NCI-H128 (cell line): ENCODE measurements at regions not wholly inside any gene's neighbourhood (a gene's known extent, or its start where the extent isn't known, plus 50 kb on each side); places are given as distances from the start of the nearest gene placed in this dataset.

ENCODE experiments used
- DNase-seq: peaks from one replicate; lab custom pipeline; 2025; ENCODE audit not compliant: unreplicated experiment; lab: John Stamatoyannopoulos, UW

DNA sequence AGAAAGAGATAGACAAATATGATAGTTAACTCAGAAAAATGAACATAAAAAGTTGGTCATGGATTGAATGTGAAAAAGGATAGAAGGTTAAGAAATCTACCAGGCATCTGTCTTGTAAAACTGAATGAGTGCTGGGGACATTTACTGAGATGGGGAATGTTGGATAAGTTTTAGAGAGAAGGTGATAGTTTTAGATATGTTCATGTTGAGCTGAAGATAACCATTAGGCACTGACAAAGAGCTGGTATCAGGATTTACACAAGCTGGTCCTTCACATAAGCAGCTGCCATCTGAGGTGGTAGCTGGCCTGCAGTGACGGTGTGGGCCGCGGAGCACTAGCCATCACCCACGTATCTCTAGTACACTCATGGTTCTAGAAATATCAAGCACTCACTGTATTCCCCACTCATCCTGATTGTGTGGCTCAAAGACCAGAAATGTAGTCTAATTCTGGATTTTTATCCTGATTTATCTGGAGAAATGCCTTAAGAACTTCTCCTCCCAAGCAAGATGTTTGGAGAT is 194.4 kb upstream of the KCNJ16 start:
- no peak for DNase-seq

DNA sequence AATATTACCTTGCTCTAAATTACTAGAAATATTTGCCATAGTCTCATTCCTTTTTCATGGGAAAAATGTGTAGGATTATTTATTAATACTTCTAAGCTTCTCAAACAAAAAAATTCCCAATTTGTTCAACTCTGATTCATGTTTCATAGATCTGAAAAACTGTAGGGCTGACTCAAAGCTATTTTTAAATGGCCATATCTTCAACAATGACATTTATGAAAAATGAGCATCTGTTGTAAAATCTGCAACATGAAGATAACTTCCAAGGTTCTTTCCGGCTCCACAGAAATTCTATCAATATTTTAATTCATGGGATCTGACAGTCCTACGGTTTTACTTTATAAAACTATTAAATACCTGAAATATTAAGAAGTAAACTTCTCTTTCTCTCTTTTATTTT is 192.7 kb upstream of the KCNJ16 start:
- DNase-seq, result no peak

DNA sequence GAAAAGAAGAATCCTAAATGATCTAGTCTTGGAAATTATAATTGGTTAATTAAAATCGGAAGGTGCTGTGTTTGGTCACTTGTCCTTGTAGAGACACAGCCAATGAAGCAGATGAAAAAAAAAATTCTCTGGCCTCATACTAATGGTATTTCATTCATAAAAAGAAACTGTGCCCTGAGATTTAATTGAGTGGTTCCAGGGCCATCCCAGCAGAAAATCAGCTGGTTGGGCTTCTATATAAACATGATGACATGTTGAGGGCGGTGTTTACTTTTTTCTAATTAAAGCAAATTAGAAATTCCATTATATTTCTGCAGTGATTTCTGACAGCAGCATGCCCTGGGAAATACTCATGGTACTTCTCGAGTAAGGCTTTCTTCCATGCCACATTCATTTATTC is 191.9 kb upstream of the KCNJ16 start:
- DNase-seq, result no peak

DNA sequence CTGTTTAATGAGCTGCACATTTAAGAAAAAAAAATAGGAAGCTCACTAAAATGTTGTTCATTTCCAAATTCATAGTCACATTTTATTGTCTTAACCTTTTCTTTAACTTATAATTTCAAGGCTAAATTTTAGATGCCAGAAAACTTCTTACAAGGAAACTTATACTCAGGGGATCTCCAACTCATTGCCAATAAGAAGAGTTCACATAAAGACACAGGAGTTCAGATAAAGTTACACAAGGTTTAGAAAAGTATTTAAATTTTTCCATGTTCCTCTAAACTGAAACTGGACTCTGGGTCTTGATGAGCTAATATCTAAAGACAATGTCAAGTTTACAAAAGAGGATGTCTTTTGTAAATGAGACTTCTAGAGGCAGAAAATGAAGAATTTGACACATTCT is 190.7 kb upstream of the KCNJ16 start:
- no peak for DNase-seq

DNA sequence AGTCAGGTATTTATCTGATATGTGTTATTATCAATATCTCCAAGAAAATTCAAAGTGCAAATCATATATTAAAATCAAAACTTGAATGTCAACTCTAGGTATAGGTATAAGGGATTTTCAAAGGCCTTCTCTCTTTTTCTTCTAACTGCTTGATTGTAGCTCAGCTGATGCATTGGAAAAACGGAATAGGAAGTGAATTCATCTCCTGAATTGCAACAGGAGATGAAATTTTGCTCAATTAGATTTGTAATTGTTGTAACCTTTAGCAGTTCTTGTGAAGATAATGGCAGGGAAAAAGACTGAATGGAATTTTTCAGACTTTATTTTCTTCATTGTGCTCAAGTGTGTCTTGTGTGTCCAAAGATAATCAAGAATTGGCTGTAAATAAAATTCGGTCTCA is 190.2 kb upstream of the KCNJ16 start:
- no peak for DNase-seq

DNA sequence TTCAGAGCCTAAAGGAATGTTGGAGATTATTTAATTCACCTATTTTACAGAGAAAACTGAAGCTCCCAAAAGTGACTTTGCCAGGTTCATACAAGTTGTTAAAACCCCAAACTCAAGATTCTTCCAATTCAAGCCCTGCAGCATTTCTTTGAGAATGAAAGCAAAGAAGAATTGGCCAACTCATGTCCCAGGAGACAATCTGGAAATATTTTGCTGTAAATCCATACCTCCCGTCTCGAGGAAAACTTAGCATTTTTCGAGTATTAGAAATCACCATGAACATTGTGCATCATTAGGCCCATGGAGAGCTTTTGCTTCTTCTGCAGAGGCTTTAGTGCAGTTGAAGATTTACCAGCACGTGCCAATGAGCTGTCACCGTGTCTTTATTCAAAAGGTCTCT is 176.4 kb upstream of the KCNJ16 start:
- no peak for DNase-seq

DNA sequence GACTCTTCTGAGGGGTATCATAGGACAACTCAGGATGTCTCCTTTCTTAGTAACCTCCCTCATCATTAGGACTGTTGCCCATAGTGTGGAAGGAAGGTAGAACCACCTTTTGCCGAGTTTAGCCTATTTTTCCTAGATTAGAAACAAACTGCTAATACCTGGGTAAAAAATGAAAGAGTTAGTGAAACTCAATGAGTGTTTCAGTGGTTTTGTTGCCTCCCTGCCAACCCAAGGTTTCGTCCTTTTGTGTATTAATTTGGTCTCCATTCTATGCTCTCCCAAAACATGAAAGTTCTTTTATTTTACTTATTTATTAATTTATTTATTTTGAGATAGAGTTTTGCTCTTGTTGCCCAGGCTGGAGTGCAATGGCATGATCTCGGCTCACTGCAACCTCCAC is 174.9 kb upstream of the KCNJ16 start:
- no peak for DNase-seq

DNA sequence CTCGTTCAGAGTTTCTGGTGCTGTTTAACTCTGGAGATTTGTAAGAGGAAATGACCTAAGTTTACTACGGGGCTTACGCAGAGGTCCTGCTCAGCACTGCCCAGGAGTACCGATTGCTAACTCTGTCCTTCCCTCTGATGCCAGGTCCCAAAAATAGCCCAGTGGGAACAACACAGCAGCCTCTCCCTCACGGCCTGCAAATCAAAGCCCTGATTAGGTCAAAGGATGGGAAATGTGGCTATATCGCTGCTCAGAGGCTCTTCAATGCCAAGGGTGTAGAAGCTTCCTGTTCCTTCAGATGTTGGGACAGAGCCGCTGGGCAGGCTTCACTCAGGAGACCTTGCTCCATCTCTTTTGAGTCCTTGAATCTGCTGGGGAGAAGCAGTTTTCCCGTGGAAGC is 174.2 kb upstream of the KCNJ16 start:
- DNase-seq, result no peak

DNA sequence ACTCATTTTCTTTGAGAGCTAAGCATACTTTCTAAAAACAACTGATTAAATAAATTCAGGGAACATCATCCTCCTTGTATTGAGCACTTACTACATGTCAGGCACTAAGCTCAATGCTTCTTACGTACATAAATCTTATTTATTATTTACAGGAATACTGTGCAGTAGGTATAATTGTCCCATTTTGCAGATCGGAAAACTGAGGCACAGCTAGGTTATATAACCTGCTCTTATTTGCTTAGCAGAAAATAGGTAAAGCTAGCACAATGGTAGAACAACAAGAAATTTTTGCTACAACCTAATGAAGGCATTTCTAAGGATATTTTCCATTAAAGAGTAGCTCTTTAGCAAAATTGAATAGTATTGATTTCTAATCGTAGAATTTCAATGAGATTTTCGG is 168.7 kb upstream of the KCNJ16 start:
- DNase-seq, result no peak

DNA sequence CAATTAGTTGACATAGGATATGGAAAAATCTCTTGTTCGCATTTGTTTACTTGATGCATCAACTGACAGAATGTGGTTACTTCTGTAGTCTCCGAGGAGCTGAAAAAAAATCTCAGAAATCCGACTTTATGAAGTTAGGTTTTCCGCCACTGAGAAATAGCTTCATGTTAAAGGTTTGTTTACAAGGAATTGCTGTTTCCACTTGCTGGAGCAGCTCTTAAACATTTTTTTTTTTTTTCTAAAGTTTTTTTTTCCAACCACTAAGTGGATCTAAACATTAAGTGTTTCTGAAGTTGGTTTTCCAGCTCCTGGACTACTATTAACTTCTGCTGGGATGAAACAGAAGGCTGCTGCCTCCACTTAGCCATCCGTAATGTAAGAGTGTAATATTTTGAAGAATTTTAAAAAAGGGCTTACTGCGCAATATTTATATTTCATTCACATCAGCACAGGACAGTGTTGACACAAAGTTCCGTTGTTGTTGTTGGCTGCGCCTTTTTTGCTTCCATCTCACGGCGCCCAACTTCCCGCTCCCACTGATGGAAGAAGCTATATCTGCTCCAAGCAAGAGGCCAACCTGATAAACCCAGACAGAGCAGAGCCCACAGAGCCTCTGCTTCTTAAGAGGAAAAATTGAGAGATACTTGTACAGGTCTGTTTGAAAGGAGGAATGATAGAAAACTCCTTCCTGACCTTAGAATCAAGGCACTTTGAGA is 167.7 kb upstream of the KCNJ16 start:
- DNase-seq, result no peak

DNA sequence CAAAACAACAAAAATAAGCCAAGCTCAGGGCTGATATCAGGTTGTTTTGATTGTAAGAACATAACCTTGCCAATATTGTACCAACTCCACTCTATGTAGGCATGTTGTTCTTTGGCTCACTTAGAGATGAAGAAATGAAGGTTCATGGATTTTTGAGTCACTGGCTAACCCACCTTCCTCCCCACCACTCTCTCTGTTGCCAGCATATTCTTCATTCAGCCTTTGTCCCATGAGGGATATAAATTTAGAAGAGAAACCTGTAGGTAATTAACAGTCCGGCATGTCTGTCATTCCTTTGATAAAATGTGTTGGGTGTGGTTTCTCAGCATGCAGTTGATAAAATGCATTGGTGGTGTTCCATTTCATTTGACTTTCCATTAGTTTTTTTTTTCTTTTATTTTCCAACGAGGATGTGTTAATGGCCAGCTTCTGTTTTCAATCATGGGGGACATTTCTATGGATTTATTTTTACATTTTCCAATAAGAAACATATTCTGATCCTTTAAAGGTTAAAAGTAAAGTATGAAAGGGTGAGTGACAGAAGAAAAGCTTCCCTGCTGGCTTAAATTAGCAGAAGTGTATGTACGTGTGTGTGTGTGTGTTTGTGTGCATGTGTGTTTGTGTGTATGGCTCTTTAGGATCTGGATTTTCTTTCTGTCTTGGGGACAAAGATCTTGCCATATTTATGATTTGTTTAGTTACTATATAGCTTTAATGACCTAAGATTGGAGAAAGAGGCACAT is 166.2 kb upstream of the KCNJ16 start:
- no peak for DNase-seq

DNA sequence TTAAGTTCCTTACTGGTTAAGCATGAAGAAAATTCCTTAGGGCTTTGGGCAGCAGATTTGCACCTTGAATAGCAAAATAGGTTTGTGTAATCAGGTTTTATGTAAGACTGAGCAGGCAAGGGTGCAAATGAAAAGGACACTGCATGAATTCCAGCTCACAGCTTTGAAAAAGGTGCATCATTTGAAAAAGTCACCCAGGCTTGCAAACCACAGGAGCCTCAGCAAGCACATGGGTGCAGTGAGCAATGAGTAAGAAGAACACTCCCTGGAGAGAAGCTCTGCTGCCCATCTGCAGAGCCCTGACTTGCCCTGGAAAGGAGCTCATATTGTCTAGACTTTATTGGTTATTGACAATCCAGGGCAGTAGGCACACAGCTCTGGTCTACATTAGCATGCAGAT is 165.6 kb upstream of the KCNJ16 start:
- no peak for DNase-seq

DNA sequence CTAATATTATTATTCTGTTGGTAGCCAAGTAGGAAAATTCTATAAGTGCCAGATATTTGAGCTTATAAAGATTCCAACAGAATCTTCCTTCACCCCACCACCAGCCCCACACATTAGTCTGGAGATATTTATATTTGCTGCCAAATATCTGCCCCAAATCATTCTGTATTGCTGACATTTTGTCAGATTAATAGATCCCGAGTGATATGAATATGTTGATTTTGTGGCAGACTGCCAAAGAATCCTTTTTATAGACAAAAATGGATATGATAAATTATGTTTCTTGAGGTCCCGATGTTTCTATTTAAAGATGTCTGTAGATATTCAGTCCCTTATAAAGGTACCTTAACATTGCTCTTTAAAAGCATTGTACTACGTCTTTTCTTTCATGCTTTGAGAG is 162.2 kb upstream of the KCNJ16 start:
- DNase-seq, result no peak

DNA sequence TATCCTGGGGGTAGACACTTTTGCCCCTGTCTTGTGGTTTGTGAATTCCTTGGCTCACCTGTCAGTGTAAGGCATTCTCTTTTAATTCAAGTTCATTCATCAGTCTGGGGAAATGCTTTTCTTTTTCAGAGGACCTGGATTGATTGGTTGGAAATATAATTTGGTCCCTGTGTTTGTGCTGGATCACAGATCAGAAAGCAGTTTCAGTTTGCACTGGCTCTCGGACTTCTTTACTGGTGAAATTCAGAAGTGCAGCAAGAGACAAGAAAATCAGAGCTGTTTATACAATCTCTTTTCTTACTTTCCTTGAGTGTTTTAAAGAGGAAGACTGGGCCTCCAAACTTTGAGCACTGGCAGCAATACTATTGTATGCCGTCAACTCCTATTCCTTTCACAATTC is 161.8 kb upstream of the KCNJ16 start:
- no peak for DNase-seq

DNA sequence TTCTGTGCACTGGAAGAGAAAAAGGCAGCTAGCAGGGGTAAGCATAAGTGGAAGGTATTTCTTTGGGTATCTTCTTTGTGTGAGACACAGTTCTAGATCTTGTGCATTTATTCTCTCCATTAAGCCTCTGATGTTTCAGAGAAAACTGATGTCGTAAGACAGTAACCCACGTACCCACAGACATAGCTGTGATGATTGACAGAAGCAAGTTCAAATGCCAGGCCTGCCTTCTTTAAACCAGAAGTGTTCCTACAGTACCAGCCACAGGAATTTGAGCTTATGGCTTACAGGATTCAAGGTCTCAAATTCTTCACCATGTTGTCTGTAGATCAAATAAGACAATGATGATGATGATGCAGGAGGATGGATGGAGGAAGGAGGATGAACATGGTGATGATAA is 161.4 kb upstream of the KCNJ16 start:
- no peak for DNase-seq

DNA sequence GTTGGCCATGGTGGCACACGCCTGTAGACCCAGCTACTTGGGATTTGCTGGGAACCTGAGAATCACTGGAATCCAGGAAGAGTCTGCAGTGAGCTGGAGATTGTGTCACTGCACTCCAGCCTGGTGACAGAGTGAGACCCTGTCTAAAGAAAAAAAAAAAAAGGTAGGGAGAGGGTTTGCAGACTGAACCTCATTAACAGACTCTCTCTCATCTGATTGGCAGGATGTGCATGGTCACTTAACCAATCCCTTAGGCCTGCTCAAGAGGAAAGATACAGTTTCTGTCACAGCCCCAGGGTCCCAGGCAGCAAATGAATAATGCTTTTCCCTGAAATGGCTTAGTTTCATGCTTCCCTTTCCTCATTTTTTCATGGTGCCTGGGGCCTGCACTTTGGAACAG is 160.5 kb upstream of the KCNJ16 start:
- no peak for DNase-seq

DNA sequence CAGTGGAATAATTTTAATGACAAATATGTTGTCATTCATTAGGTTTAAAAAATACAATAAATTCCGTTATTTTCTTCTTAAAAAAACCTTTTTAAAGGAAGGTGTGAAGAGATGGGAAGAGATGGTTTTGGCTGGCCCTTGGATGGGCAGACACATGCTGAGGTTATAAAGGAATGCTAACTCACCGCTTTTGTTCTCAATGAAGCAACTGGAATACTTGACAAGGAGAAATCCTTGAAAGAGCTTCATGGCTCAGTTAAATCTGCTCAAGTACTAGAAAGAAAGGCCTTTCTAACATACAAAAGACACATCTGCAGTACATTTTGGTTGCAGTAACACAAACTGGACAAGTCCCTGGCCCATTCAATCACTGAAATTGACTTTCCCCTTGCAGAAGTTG is 158.3 kb upstream of the KCNJ16 start:
- no peak for DNase-seq

DNA sequence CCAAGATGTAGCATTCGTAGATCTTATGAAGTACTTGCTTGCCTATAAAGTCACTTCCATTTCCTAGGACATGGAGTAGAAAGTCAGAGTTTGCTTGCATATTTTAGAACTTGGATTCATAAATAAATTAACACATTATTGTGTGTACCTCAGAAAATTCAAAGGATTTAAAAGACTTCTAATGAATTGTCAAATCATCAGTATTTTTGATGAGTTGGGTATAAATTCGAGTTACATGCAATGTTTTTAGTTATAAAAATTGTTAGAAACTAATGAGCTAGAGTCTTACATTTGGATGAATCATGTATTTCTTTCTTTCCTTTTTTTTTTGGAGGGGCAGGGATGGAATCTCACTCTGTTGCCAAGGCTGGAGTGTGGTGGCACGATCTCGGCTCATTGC is 156.9 kb upstream of the KCNJ16 start:
- no peak for DNase-seq

DNA sequence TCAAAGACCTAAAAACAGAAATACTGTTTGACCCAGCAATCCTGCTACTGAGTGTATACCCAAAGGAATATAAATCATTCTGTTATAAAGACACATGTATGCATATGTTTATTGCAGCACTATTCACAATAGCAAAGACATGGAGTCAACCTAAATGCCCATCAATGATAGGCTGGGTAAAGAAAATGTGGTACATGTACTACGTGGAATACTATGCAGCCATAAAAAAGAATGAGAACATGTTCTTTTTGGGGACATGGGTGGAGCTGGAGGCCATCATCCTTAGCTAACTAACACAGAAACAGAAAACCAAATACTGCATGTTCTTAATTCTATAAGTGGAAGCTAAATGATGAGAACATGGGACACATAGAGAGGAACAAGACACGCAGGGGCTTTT is 155.2 kb upstream of the KCNJ16 start:
- DNase-seq, result no peak

DNA sequence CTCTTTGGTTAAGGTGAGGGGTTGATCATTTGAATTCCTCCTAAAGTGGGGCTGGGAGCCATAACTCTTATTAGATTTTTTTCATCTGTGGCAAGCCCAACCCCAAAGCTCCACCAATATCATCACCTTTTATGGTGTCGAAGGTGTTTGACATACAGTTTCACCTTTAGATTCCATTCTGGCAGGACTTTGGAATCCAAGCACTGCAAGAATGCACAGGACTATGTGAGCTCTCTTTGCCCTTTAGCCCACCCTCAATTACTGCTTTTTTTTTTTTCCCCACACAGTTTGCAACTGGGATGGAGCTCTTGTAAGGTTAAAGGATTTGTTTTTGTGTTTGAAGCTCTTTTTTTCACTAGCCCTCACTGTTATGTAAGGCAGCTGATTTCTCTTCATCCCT is 154.0 kb upstream of the KCNJ16 start:
- no peak for DNase-seq

DNA sequence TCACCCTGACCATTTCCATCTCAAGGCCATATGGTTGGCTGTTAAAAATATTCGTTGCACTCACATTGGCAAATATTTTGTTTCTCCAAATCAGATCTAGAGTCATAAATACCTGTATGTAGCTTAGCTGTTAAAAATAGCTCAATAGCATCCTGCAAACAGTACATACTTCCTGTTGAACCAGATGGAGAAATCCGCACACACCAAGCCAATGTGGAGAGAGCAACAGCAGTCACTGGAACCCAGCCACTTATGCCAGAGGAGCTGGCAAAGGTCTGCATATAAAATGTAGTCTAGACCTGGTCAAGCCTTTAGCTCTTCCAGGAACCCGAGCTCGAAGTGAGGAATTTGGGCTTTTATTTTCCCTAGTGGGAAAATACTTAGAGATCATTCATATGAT is 146.4 kb upstream of the KCNJ16 start:
- no peak for DNase-seq

DNA sequence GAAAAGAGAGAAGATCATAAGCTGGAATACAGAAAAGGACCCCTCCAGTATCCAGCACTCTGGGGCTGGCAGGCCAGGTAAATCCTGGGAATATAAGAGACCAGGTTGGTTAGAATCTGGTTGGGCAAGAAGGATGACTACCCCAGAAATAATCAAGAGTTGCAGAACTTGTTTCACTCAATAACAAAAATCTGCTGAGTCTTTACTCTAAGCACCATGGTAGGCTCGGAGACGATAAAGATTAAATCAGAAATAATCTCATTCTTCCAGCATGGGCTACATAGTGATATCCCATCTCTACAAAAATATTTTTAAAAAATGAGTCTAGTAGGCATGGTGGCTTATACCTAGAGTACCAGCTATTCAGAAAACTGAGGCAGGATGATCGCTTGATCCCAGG is 138.0 kb upstream of the KCNJ16 start:
- DNase-seq, result no peak

DNA sequence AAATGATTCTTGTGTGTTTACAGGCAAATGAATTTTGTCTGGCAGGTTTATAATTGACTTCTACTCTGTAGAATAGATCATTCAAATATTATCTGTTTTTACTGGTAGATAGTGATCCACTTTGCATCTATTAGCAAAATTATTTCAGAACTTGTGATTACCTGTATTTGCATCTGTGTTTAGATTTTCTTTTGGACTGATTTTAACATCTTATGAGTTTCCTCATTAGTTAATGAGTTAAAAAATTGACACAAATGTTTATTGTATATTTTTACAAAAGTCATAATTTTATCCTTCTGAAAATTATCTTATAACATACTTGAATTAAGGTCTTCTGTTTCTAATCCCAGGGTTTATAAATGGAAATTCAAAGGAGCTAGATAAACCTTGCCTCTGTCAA is 132.0 kb upstream of the KCNJ16 start:
- DNase-seq, result no peak
